Endothelial cell of umbilical vein (primary cell): ENCODE measurements at regions not wholly inside any gene's neighbourhood (a gene's known extent, or its start where the extent isn't known, plus 50 kb on each side); places are given as distances from the start of the nearest gene placed in this dataset.

Experiments used
- BruUV-seq: library from RNA; stranded (reverse); fragments of 400-500 nt; replicated peaks from 2 replicates; lab custom pipeline; 2021; lab: Mats Ljungman, UMichigan
- CTCF ChIA-PET: fragments of 300-600, 350-600 bp; sonication (Branson Sonifier 250); formaldehyde crosslinking; loops from one replicate; lab custom pipeline; 2021; ENCODE audit warnings: antibody characterized with exemption, inconsistent platforms; lab: Charles Lee
- POLR2A ChIA-PET: fragments of 300-600, 350-600 bp; sonication (Branson Sonifier 250); formaldehyde crosslinking; loops from one replicate; lab custom pipeline; 2021; ENCODE audit warnings: antibody characterized with exemption, inconsistent platforms; lab: Charles Lee
- DNase-seq: peaks from one replicate; pipeline ENCODE4 v3.0.0-alpha.2; 2011; ENCODE audit warnings: low read depth, low spot score
- FAIRE-seq: peaks from 2 replicates; lab custom pipeline; 2011; peaks lifted over from hg19 to GRCh38; lab: Jason Lieb, UNC
- H2AFZ ChIP-seq: 2 replicates; pipeline ENCODE4 v1.6.0; 2012; ENCODE audit warnings: low read depth, low read length, control low read depth, inconsistent platforms
- H3K27ac ChIP-seq: 2 replicates; pipeline ENCODE4 v1.5.1; 2011; ENCODE audit warnings: low read depth, mild to moderate bottlenecking, control low read depth, low read length, moderate library complexity; ENCODE audit not compliant: insufficient read depth
- H3K27me3 ChIP-seq, 2 experiments: 2 replicates each; pipeline versions ENCODE4 v1.6.0 to v1.6.1; 2011; ENCODE audit warnings: low read length in 2 of 2, mixed read lengths in 1 of 2; ENCODE audit not compliant: control insufficient read depth in 2 of 2, insufficient read depth in 2 of 2
- H3K36me3 ChIP-seq, 2 experiments: 2 replicates in 1 of 2; 3 replicates in 1 of 2; pipeline ENCODE4 v1.5.1; 2011; ENCODE audit warnings: low read length in 2 of 2, mild to moderate bottlenecking in 1 of 2, moderate library complexity in 1 of 2; ENCODE audit not compliant: control insufficient read depth in 2 of 2, insufficient read depth in 2 of 2; ENCODE audit errors: extremely low read depth in 1 of 2
- H3K4me1 ChIP-seq: 3 replicates; pipeline ENCODE4 v1.5.1; 2011; ENCODE audit warnings: mild to moderate bottlenecking, low read length; ENCODE audit not compliant: control insufficient read depth, insufficient read depth; ENCODE audit errors: extremely low read depth
- H3K4me2 ChIP-seq: 2 replicates; pipeline ENCODE4 v1.6.1; 2011; ENCODE audit warnings: low read length, control low read depth, mixed read lengths; ENCODE audit not compliant: insufficient read depth
- H3K4me3 ChIP-seq, 3 experiments: fragments of 200-600 bp in 1 of 3; sonication (generic), shearing (Covaris generic) in 1 of 3; replicated peaks in 1 of 3; 2 replicates each; pipeline ENCODE4 v1.5.1; 2011 to 2016; ENCODE audit warnings: control low read depth in 3 of 3, low read length in 3 of 3, mild to moderate bottlenecking in 2 of 3, inconsistent platforms in 1 of 3, low read depth in 1 of 3, moderate library complexity in 1 of 3; ENCODE audit not compliant: insufficient read depth in 1 of 3
- H3K79me2 ChIP-seq: 2 replicates; pipeline ENCODE4 v1.6.0; 2012; ENCODE audit warnings: low read length, inconsistent platforms; ENCODE audit not compliant: control insufficient read depth, insufficient read depth
- H3K9ac ChIP-seq: replicated peaks from 2 replicates; pipeline ENCODE3; 2011; ENCODE audit warnings: low read length, control low read depth; ENCODE audit not compliant: insufficient read depth; ENCODE audit errors: extremely low read depth
- H3K9me1 ChIP-seq: replicated peaks from 3 replicates; pipeline ENCODE4 v1.6.0; 2011; ENCODE audit warnings: mild to moderate bottlenecking, low read length; ENCODE audit not compliant: control insufficient read depth, insufficient read depth; ENCODE audit errors: extremely low read depth
- H3K9me3 ChIP-seq: replicated peaks from 2 replicates; pipeline ENCODE4 v1.5.1; 2012; ENCODE audit warnings: low read length, inconsistent platforms; ENCODE audit not compliant: control insufficient read depth, insufficient read depth
- H4K20me1 ChIP-seq: replicated peaks from 2 replicates; pipeline ENCODE3; 2011; ENCODE audit warnings: mild to moderate bottlenecking, low read length; ENCODE audit not compliant: control insufficient read depth, insufficient read depth; ENCODE audit errors: extremely low read depth
- EZH2 ChIP-seq: IDR thresholded peaks from 2 replicates; pipeline ENCODE4 v1.6.1; 2012; ENCODE audit warnings: borderline replicate concordance, low read depth, mild to moderate bottlenecking, moderate library complexity, low read length, inconsistent platforms; ENCODE audit not compliant: severe bottlenecking
- FOS ChIP-seq: IDR thresholded peaks from 2 replicates; pipeline ENCODE4 v1.6.1; 2011; ENCODE audit warnings: mild to moderate bottlenecking, low read length, moderate library complexity, borderline replicate concordance; ENCODE audit not compliant: insufficient read depth
- GATA2 ChIP-seq: IDR thresholded peaks from 2 replicates; pipeline ENCODE4 v1.7.0; 2011; ENCODE audit warnings: low read depth, mild to moderate bottlenecking, moderate library complexity, mixed read lengths, low read length; ENCODE audit not compliant: insufficient read length, insufficient read depth
- JUN ChIP-seq: IDR thresholded peaks from 2 replicates; pipeline ENCODE4 v1.6.1; 2011; ENCODE audit warnings: borderline replicate concordance, low read depth; ENCODE audit not compliant: insufficient read length, insufficient read depth
- MAX ChIP-seq: IDR thresholded peaks from 2 replicates; pipeline ENCODE4 v1.6.1; 2011; ENCODE audit not compliant: insufficient read depth, insufficient read length
- MYC ChIP-seq: IDR thresholded peaks from one replicate; pipeline ENCODE4 v1.6.1; 2011; ENCODE audit warnings: mild to moderate bottlenecking, low read depth, low read length
- POLR2A ChIP-seq: IDR thresholded peaks from 2 replicates; pipeline ENCODE4 v1.6.1; 2012; ENCODE audit warnings: low read depth, mild to moderate bottlenecking, control low read depth, low read length
- POLR2AphosphoS5 ChIP-seq: IDR thresholded peaks from 2 replicates; pipeline ENCODE4 v1.6.1; 2012; ENCODE audit warnings: low read depth, mild to moderate bottlenecking, control low read depth, low read length, moderate library complexity; ENCODE audit not compliant: insufficient read depth
- dilution Hi-C: fragments of 300-500 bp; cut with MboI; formaldehyde crosslinking; loops from one replicate; pipeline ENCODE4 v1.15.0; 2019; ENCODE audit warnings: low sequenced_read_pairs; ENCODE audit not compliant: extremely low pct_ligation_motif_present
- intact Hi-C: fragments of 100-400 bp; cut with micrococcal nuclease; formaldehyde crosslinking; loops from one replicate; pipeline ENCODE4 v1.10.0; 2022
- TF ChIP-seq, protein P1 (sequence below), 2 donors: IDR thresholded peaks; 1 replicate in 1 of 2; 2 replicates in 1 of 2; pipeline ENCODE4 v1.5.1; 2011; ENCODE audit warnings: low read length in 2 of 2, mild to moderate bottlenecking in 2 of 2, moderate library complexity in 2 of 2, control low read depth in 1 of 2, inconsistent platforms in 1 of 2, low read depth in 1 of 2; ENCODE audit not compliant: insufficient read depth in 1 of 2; ENCODE audit errors: extremely low read depth in 1 of 2

GRCh38 chr2:238793801-238794449, 54.0 kb upstream of the TWIST2 start:
- no peak overlapping the region for H2AFZ ChIP-seq
- no peak overlapping the region for H3K9ac ChIP-seq
- H3K4me1 ChIP-seq = no peaks in the 10 kb centered on the region
- H3K79me2 ChIP-seq = no peaks in the 10 kb centered on the region
- CTCF ChIA-PET = no interaction called here
- H3K9me3 ChIP-seq = no peaks in the 10 kb centered on the region
- no peaks in the 10 kb centered on the region for H3K9me1 ChIP-seq
- no peaks in the 10 kb centered on the region for H3K36me3 ChIP-seq
- intact Hi-C loops (no loop called here), dilution Hi-C loops (no loop called here)
- TF ChIP-seq MAX (no peak), JUN (no peak), FOS (no peak), EZH2 (no peak), MYC (no peak), GATA2 (no peak), POLR2AphosphoS5 (no peak), POLR2A (no peak)
- TF ChIP-seq, protein P1, sequence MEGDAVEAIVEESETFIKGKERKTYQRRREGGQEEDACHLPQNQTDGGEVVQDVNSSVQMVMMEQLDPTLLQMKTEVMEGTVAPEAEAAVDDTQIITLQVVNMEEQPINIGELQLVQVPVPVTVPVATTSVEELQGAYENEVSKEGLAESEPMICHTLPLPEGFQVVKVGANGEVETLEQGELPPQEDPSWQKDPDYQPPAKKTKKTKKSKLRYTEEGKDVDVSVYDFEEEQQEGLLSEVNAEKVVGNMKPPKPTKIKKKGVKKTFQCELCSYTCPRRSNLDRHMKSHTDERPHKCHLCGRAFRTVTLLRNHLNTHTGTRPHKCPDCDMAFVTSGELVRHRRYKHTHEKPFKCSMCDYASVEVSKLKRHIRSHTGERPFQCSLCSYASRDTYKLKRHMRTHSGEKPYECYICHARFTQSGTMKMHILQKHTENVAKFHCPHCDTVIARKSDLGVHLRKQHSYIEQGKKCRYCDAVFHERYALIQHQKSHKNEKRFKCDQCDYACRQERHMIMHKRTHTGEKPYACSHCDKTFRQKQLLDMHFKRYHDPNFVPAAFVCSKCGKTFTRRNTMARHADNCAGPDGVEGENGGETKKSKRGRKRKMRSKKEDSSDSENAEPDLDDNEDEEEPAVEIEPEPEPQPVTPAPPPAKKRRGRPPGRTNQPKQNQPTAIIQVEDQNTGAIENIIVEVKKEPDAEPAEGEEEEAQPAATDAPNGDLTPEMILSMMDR (IDR thresholded peaks at IDR 0.05; ENCODE audit: extremely low read depth in 1 of 2, insufficient read depth in 1 of 2, low read depth in 1 of 2, low read length in 2 of 2) = no peak
- POLR2A ChIA-PET = no interaction called here
- no peaks in the 10 kb centered on the region for H3K27me3 ChIP-seq
- no peak overlapping the region for H3K4me2 ChIP-seq
- H3K27ac ChIP-seq = no peak overlapping the region
- H4K20me1 ChIP-seq = no peaks in the 10 kb centered on the region
- BruUV-seq = no TSS peak
- FAIRE-seq (no peak), DNase-seq (no peak)
- H3K4me3 ChIP-seq = no peak overlapping the region
